Fibroblast of lung (primary cell): ENCODE measurements at regions not wholly inside any gene's neighbourhood (a gene's known extent, or its start where the extent isn't known, plus 50 kb on each side); places are given as distances from the start of the nearest gene placed in this dataset.
A peak's percentile ranks its signal among the peaks of the same experiment; 100 is the strongest.

ENCODE experiments used
- DNase-seq, 2 donors: peaks; one replicate each; pipeline versions ENCODE4 v3.0.0 to v3.0.0-alpha.2; 2010; ENCODE audit warnings: low read depth in 2 of 2
- H2AFZ ChIP-seq: 2 replicates; pipeline ENCODE4 v1.5.1; 2012; ENCODE audit warnings: low read length, control low read depth, inconsistent platforms
- H3K27ac ChIP-seq: 2 replicates; pipeline ENCODE4 v1.5.1; 2011; ENCODE audit warnings: low read length, control low read depth; ENCODE audit not compliant: insufficient read depth
- H3K27me3 ChIP-seq: 2 replicates; pipeline ENCODE4 v1.5.1; 2011; ENCODE audit warnings: mild to moderate bottlenecking, low read length; ENCODE audit not compliant: control insufficient read depth, insufficient read depth
- H3K36me3 ChIP-seq: 2 replicates; pipeline ENCODE4 v1.5.1; 2011; ENCODE audit warnings: low read length; ENCODE audit not compliant: control insufficient read depth, insufficient read depth
- H3K4me1 ChIP-seq: 2 replicates; pipeline ENCODE4 v1.5.1; 2011; ENCODE audit warnings: low read length; ENCODE audit not compliant: control insufficient read depth, insufficient read depth; ENCODE audit errors: extremely low read depth
- H3K4me2 ChIP-seq: 2 replicates; pipeline ENCODE4 v1.5.1; 2011; ENCODE audit warnings: low read length, control low read depth; ENCODE audit not compliant: insufficient read depth; ENCODE audit errors: extremely low read depth
- H3K4me3 ChIP-seq, 4 experiments: fragments of 200-600 bp in 1 of 4; sonication (generic) in 1 of 4; replicated peaks in 1 of 4; 2 replicates each; pipeline ENCODE4 v1.5.1; 2011 to 2016; ENCODE audit warnings: low read length in 4 of 4, low read depth in 3 of 4, mild to moderate bottlenecking in 3 of 4, control low read depth in 2 of 4, inconsistent platforms in 1 of 4, mixed read lengths in 1 of 4; ENCODE audit not compliant: insufficient read depth in 1 of 4; ENCODE audit errors: control extremely low read depth in 1 of 4
- H3K79me2 ChIP-seq: 2 replicates; pipeline ENCODE4 v1.5.1; 2012; ENCODE audit warnings: mild to moderate bottlenecking, low read length, inconsistent platforms; ENCODE audit not compliant: control insufficient read depth, insufficient read depth
- H3K9ac ChIP-seq: 2 replicates; pipeline ENCODE4 v1.5.1; 2011; ENCODE audit warnings: mild to moderate bottlenecking, low read length, control low read depth; ENCODE audit not compliant: insufficient read depth
- H3K9me3 ChIP-seq: 2 replicates; pipeline ENCODE4 v1.5.1; 2012; ENCODE audit warnings: low read depth, low read length; ENCODE audit not compliant: control insufficient read depth, insufficient read depth
- H4K20me1 ChIP-seq: 2 replicates; pipeline ENCODE4 v1.5.1; 2011; ENCODE audit warnings: low read length; ENCODE audit not compliant: control insufficient read depth, insufficient read depth; ENCODE audit errors: extremely low read depth
- CTCF ChIP-seq, 2 donors: IDR thresholded peaks in 1 of 2; conservative IDR thresholded peaks in 1 of 2; 1 replicate in 1 of 2; 2 replicates in 1 of 2; pipeline ENCODE4 v1.5.1; 2011 to 2012; ENCODE audit warnings: low read length in 2 of 2, control low read depth in 1 of 2, inconsistent platforms in 1 of 2, low read depth in 1 of 2, mild to moderate bottlenecking in 1 of 2
- EZH2 ChIP-seq: IDR thresholded peaks from 2 replicates; pipeline ENCODE4 v1.5.1; 2012; ENCODE audit warnings: low read length, control low read depth, mild to moderate bottlenecking; ENCODE audit errors: missing control alignments

- H3K9me3 ChIP-seq: no peaks in the 10 kb centered on the region
- no peak overlapping the region for H3K27ac ChIP-seq
- no peaks in the 10 kb centered on the region for H3K4me1 ChIP-seq
- H3K36me3 ChIP-seq: no peaks in the 10 kb centered on the region
- no peak overlapping the region for H3K9ac ChIP-seq
- no peak overlapping the region for H3K4me2 ChIP-seq
- no peaks in the 10 kb centered on the region for H3K27me3 ChIP-seq
- DNase-seq: peak in 1 of 2 donors; percentile 10
- H2AFZ ChIP-seq: no peak overlapping the region
- no peaks in the 10 kb centered on the region for H4K20me1 ChIP-seq
- TF ChIP-seq EZH2 (no peak), CTCF (conservative IDR thresholded peaks at IDR 0.05 in 1 of 2, IDR thresholded peaks at IDR 0.05 in 1 of 2; ENCODE audit: low read depth in 1 of 2, low read length in 2 of 2) (no peak)
- H3K4me3 ChIP-seq: no peak overlapping the region
- no peaks in the 10 kb centered on the region for H3K79me2 ChIP-seq
Measured at GRCh38 chr4:96166806-96167205, 326.9 kb downstream of the PDHA2 start.

GRCh38 chr4:96170198-96170597 lies 330.3 kb downstream of the PDHA2 start:
- Histone ChIP-seq H3K27ac (no peak overlapping the region), H2AFZ (no peak overlapping the region), H4K20me1 (no peaks in the 10 kb centered on the region), H3K4me2 (no peak overlapping the region), H3K27me3 (no peaks in the 10 kb centered on the region), H3K9ac (no peak overlapping the region), H3K36me3 (no peaks in the 10 kb centered on the region), H3K9me3 (no peaks in the 10 kb centered on the region), H3K79me2 (no peaks in the 10 kb centered on the region), H3K4me1 (no peaks in the 10 kb centered on the region), H3K4me3 (no peak overlapping the region)
- TF ChIP-seq CTCF (conservative IDR thresholded peaks at IDR 0.05 in 1 of 2, IDR thresholded peaks at IDR 0.05 in 1 of 2; ENCODE audit: low read depth in 1 of 2, low read length in 2 of 2) (no peak), EZH2 (no peak)
- no peak for DNase-seq

- no peaks in the 10 kb centered on the region for H3K9me3 ChIP-seq
- no peaks in the 10 kb centered on the region for H4K20me1 ChIP-seq
- H3K4me1 ChIP-seq: no peaks in the 10 kb centered on the region
- H3K79me2 ChIP-seq: no peaks in the 10 kb centered on the region
- no peaks in the 10 kb centered on the region for H3K27me3 ChIP-seq
- no peak overlapping the region for H3K9ac ChIP-seq
- H3K27ac ChIP-seq: no peak overlapping the region
- no peaks in the 10 kb centered on the region for H3K36me3 ChIP-seq
- no peak overlapping the region for H3K4me3 ChIP-seq
- TF ChIP-seq CTCF (conservative IDR thresholded peaks at IDR 0.05 in 1 of 2, IDR thresholded peaks at IDR 0.05 in 1 of 2; ENCODE audit: low read depth in 1 of 2, low read length in 2 of 2) (no peak), EZH2 (no peak)
- H2AFZ ChIP-seq: no peak overlapping the region
- no peak overlapping the region for H3K4me2 ChIP-seq
- DNase-seq: no peak
Measured at GRCh38 chr4:96173756-96174155, 333.9 kb downstream of the PDHA2 start.
